ENCODE measurements at regions not wholly inside any gene's neighbourhood (a gene's known extent, or its start where the extent isn't known, plus 50 kb on each side); places are given as distances from the start of the nearest gene placed in this dataset.
"Not testable (repeated sequence)": the region's sequence is repeated elsewhere in the genome, so short reads cannot be mapped to it uniquely, and the experiment has no call there.

DNA sequence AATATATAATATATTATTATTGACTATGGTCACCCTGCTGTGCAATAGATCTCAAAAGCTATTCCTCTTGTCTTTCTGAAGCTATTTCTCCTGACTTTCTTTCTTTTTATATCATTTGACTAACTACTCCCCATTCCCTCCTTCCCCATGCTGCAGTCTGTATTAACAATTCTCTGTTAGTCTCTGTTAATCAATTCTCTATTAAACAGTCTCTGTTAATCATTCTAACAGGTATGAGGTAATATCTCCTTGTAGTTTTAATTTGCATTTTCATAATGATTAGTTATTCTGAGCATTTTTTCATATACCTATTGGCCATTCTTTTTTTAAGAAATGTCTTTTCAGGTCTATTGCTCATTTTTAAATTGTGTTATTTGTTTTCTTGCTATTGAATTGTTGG is 201.0 kb upstream of the B3GALT2 start:
- no peak for DNase-seq (ENCODE audit: low read depth)
- no peak overlapping the region for H3K4me3 ChIP-seq (ENCODE audit: low read depth, low read length)
- TF ChIP-seq, protein P1, sequence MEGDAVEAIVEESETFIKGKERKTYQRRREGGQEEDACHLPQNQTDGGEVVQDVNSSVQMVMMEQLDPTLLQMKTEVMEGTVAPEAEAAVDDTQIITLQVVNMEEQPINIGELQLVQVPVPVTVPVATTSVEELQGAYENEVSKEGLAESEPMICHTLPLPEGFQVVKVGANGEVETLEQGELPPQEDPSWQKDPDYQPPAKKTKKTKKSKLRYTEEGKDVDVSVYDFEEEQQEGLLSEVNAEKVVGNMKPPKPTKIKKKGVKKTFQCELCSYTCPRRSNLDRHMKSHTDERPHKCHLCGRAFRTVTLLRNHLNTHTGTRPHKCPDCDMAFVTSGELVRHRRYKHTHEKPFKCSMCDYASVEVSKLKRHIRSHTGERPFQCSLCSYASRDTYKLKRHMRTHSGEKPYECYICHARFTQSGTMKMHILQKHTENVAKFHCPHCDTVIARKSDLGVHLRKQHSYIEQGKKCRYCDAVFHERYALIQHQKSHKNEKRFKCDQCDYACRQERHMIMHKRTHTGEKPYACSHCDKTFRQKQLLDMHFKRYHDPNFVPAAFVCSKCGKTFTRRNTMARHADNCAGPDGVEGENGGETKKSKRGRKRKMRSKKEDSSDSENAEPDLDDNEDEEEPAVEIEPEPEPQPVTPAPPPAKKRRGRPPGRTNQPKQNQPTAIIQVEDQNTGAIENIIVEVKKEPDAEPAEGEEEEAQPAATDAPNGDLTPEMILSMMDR (IDR thresholded peaks at IDR 0.05; ENCODE audit: insufficient read depth, low read length): no peak

DNA sequence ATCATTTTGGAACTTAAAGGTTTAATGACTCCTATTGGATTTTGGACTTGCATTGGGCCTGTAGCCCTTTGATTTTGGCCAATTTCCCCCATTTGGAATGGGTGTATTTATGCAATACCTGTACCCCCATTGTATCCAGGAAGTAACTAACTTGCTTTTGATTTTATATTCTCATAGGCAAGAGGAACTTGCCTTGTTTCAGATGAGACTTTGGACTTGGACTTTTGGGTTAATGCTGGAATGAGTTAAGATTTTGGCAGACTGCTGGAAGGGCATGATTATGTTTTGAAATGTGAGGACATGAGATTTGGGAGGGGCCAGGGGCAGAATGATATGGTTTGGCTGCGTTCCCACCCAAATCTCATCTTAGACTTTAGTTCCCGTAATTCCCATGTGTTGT is 192.0 kb upstream of the B3GALT2 start:
- DNase-seq (ENCODE audit: low read depth): not testable (repeated sequence)

DNA sequence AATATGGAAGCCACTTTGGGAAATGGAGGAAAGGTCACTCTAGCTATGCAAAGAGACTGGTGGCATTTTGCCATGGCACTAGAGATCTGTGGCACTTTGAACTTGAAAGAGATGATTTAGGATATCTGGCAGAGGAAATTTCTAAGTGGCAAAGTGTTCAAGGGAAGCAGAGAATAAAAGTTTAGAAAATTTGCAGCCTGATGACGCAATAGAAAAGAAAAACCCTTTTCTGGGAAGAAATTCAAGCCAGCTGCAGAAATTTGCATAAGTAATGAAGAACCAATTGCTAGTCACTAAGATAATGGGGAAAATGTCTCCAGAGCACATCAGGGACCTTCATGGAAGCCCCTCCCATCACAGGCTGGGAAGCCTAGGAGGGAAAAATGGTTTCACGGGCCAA is 191.1 kb upstream of the B3GALT2 start:
- no peak overlapping the region for H3K4me3 ChIP-seq (ENCODE audit: low read depth, low read length)
- DNase-seq (ENCODE audit: low read depth): no peak
- TF ChIP-seq, protein P1 (IDR thresholded peaks at IDR 0.05; ENCODE audit: insufficient read depth, low read length): no peak

More for the DNA sequence above, 192.0 kb upstream of the B3GALT2 start:
- not testable (repeated sequence) for H3K4me3 ChIP-seq (ENCODE audit: low read depth, low read length)

DNA sequence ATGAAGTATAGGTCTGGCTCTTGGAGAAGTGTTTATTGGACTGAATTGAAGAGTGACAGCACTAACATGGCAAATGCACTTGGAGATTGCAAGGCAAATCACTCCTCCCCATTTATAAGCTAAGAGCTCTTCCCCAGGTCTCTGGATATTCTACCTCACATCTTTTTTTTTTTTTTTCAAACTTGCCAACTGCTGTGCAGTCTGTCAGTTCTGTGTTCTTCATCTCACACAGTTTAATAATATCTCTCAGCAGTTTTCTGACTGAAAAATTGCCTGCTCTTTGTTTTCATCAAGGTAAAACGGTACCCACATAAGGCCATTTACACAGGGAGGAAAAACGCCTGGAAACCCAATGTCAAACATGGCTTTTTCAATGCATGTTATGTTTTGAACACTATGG is 186.1 kb upstream of the B3GALT2 start:
- DNase-seq (ENCODE audit: low read depth): no peak
- TF ChIP-seq, protein P1 (IDR thresholded peaks at IDR 0.05; ENCODE audit: insufficient read depth, low read length): no peak
- H3K4me3 ChIP-seq (ENCODE audit: low read depth, low read length): no peak overlapping the region

DNA sequence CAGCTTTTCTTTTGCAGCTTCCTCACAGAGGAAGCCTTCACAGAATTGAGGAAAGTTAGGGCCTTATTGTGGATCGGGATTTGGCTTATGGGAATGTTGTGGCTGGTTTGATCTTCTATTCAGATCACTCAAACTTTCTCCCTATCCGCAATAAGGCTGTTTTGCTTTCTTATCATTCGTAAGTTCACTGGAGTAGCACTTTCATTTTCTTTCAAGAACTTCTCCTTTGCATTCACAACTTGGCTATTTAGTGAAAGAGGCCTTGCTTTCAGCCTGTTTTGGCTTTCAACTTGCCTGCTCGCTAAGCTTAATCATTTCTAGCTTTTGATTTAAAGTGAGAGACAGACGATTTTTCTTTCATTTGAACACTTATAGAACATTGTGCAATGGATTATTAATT is 181.9 kb upstream of the B3GALT2 start:
- peak; percentile 52 for DNase-seq (ENCODE audit: low read depth)

DNA sequence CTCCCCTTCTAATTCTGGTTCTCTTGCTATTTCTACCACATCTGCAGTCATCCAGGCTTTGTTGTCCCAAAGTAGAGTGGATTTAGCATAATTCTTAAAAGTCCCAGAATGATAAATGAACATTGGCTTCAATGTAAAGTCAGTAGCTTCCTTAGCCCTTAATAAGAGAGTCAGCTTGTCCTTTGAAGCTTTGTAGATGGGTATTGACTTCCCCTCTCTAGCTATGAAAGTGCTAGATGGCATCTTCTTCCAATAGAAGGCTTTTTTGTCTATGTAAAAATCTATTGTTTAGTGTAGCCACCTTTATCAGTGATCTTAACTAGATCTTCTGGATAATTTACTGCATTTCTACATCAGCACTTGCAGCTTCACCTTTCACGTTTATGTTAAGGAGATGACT is 181.4 kb upstream of the B3GALT2 start:
- TF ChIP-seq, protein P1 (IDR thresholded peaks at IDR 0.05; ENCODE audit: insufficient read depth, low read length): no peak
- no peak overlapping the region for H3K4me3 ChIP-seq (ENCODE audit: low read depth, low read length)
- no peak for DNase-seq (ENCODE audit: low read depth)

More for the DNA sequence above, 181.9 kb upstream of the B3GALT2 start:
- TF ChIP-seq, protein P1 (IDR thresholded peaks at IDR 0.05; ENCODE audit: insufficient read depth, low read length): no peak
- H3K4me3 ChIP-seq (ENCODE audit: low read depth, low read length): no peak overlapping the region

DNA sequence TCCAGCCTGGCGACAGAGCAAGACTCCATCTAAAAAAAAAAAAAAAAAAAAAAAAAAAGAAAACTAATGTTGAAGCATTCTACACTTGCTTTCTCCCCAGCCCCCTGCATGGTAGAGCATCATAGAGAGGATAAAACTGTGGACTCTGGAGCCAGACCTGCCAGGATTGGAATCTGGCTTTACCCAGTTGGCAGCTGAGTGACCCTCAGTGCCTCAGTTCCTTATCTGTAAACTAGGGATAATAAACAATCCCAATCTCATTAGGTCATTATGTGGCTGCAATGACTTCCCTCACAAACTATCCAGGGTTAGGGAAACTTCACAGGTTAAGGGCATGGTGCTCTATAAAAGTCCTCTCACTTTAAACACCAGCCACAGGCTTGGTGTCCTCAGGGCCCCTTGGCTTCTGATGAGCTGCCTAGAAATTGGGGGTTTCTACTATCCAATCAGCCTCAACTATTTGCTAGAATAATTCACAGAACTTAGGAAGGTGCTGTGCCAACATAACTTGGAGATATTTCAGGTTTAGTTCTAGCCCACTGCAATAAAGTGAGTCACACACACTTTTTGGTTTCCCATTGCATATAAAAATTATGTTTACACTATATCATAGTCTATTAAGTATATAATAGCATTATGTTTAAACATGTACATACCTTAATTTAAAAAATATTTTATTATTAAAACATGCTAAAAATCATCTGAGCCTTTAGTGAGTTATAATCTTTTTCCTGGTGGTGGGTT is 180.5 kb upstream of the B3GALT2 start:
- TF ChIP-seq, protein P1 (IDR thresholded peaks at IDR 0.05; ENCODE audit: insufficient read depth, low read length): no peak
- H3K4me3 ChIP-seq (ENCODE audit: low read depth, low read length): no peak overlapping the region
- no peak for DNase-seq (ENCODE audit: low read depth)
